ENCODE measurements at regions not wholly inside any gene's neighbourhood (a gene's known extent, or its start where the extent isn't known, plus 50 kb on each side); places are given as distances from the start of the nearest gene placed in this dataset.

GRCh38 chr1:221444346-221444745 is 297.5 kb downstream of the DUSP10 start:
- Histone ChIP-seq H3K4me1 (no peaks in the 10 kb centered on the region), H3K27ac (no peak overlapping the region), H3K27me3 (ENCODE audit: control insufficient read depth, insufficient read depth, low read length) (no peaks in the 10 kb centered on the region), H3K9ac (no peak overlapping the region), H3K9me3 (ENCODE audit: control insufficient read depth, low read length) (no peaks in the 10 kb centered on the region), H3K4me3 (ENCODE audit: low read depth, low read length) (no peak overlapping the region), H3K36me3 (ENCODE audit: control insufficient read depth, insufficient read depth, low read length) (no peaks in the 10 kb centered on the region), H3K4me2 (ENCODE audit: low read length) (no peak overlapping the region), H2AFZ (no peak overlapping the region), H3K79me2 (no peaks in the 10 kb centered on the region)
- TF ChIP-seq, protein P1, sequence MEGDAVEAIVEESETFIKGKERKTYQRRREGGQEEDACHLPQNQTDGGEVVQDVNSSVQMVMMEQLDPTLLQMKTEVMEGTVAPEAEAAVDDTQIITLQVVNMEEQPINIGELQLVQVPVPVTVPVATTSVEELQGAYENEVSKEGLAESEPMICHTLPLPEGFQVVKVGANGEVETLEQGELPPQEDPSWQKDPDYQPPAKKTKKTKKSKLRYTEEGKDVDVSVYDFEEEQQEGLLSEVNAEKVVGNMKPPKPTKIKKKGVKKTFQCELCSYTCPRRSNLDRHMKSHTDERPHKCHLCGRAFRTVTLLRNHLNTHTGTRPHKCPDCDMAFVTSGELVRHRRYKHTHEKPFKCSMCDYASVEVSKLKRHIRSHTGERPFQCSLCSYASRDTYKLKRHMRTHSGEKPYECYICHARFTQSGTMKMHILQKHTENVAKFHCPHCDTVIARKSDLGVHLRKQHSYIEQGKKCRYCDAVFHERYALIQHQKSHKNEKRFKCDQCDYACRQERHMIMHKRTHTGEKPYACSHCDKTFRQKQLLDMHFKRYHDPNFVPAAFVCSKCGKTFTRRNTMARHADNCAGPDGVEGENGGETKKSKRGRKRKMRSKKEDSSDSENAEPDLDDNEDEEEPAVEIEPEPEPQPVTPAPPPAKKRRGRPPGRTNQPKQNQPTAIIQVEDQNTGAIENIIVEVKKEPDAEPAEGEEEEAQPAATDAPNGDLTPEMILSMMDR (IDR thresholded peaks at IDR 0.05), result no peak

DNA sequence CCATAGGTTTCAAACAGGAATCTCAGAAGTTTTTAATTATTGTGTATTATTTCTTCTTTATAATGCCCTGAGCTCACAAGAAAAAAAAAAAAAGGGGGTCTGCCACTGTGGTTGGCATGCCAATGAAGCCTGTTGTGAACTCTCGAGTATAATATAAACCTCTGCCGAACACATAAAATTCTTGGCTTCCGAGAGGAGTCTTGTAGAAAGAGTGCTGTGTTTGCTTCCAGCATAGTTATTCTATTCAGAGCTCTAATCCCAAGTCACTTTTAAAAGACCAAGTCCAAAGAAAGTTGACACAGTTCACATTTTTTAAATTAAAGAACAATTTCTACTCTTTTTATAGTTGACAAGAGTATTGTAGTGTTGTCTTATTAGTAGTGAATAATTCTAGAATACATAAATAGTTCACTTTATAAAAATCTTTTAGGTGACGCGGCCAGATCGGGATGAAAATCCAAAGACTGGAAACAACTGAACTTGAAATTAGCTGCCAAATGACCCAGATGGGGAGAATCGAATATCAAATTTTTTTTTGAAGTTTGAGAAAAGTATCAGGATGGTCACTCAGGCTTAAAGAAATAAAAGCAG is 293.2 kb downstream of the DUSP10 start:
- Histone ChIP-seq H3K79me2 (no peaks in the 10 kb centered on the region), H3K27ac (no peak overlapping the region), H3K27me3 (ENCODE audit: control insufficient read depth, insufficient read depth, low read length) (no peaks in the 10 kb centered on the region), H3K9me3 (ENCODE audit: control insufficient read depth, low read length) (peaks cover 3% of the 10 kb centered on the region), H3K4me2 (ENCODE audit: low read length) (no peak overlapping the region), H2AFZ (no peak overlapping the region), H3K9ac (no peak overlapping the region), H3K4me1 (no peaks in the 10 kb centered on the region), H3K36me3 (ENCODE audit: control insufficient read depth, insufficient read depth, low read length) (no peaks in the 10 kb centered on the region), H3K4me3 (ENCODE audit: low read depth, low read length) (no peak overlapping the region)
- TF ChIP-seq, protein P1 (IDR thresholded peaks at IDR 0.05), result no peak

- Histone ChIP-seq H3K27ac (no peak overlapping the region), H2AFZ (no peak overlapping the region), H3K36me3 (ENCODE audit: control insufficient read depth, insufficient read depth, low read length) (no peaks in the 10 kb centered on the region), H3K9ac (no peak overlapping the region), H3K9me3 (ENCODE audit: control insufficient read depth, low read length) (peaks cover 3% of the 10 kb centered on the region), H3K4me2 (ENCODE audit: low read length) (no peak overlapping the region), H3K4me1 (no peaks in the 10 kb centered on the region), H3K79me2 (no peaks in the 10 kb centered on the region), H3K27me3 (ENCODE audit: control insufficient read depth, insufficient read depth, low read length) (no peaks in the 10 kb centered on the region), H3K4me3 (ENCODE audit: low read depth, low read length) (no peak overlapping the region)
- TF ChIP-seq, protein P1 (IDR thresholded peaks at IDR 0.05), result no peak
Measured at GRCh38 chr1:221449194-221449593, 292.7 kb downstream of the DUSP10 start.

DNA sequence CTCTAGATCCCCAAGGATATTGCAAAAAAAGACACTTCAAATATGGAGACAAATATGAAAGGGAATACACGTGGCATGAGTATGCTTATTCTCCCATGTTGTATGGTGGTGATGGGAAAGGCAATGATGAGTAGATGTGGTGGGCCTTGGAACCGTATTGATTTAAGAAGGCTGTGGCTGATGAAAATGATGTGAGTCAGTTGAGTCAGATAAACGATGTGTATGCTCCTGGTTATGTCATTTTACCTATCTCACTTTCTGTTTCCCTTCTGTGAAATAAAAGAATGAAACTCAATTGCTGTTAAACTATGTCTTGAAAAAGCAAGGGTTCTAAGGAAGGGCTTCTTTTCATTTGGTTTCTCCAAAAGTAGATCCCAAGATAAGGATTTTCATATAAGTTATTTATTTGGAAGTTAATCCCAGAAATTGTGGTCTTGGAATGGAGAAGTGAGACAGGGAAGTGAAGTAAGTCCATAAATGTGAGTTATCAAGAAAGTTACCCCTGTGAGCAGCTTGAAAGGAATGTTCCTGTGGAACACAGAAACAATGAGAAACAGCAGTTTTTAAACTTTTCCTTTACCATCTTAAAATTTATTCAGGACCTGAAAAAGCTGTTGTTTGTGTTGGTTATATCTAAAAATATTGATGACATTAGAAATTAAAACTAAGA is 292.0 kb downstream of the DUSP10 start:
- Histone ChIP-seq H3K9ac (no peak overlapping the region), H2AFZ (no peak overlapping the region), H3K4me3 (ENCODE audit: low read depth, low read length) (no peak overlapping the region), H3K36me3 (ENCODE audit: control insufficient read depth, insufficient read depth, low read length) (no peaks in the 10 kb centered on the region), H3K27me3 (ENCODE audit: control insufficient read depth, insufficient read depth, low read length) (no peaks in the 10 kb centered on the region), H3K9me3 (ENCODE audit: control insufficient read depth, low read length) (peaks cover 3% of the 10 kb centered on the region), H3K4me1 (no peaks in the 10 kb centered on the region), H3K27ac (no peak overlapping the region), H3K79me2 (no peaks in the 10 kb centered on the region), H3K4me2 (ENCODE audit: low read length) (no peak overlapping the region)
- TF ChIP-seq, protein P1 (IDR thresholded peaks at IDR 0.05), result no peak

- no peaks in the 10 kb centered on the region for H3K27me3 ChIP-seq (ENCODE audit: control insufficient read depth, insufficient read depth, low read length)
- H3K4me3 ChIP-seq (ENCODE audit: low read depth, low read length), result no peak overlapping the region
- no peak overlapping the region for H2AFZ ChIP-seq
- no peaks in the 10 kb centered on the region for H3K4me1 ChIP-seq
- no peak overlapping the region for H3K27ac ChIP-seq
- H3K36me3 ChIP-seq (ENCODE audit: control insufficient read depth, insufficient read depth, low read length), result no peaks in the 10 kb centered on the region
- H3K79me2 ChIP-seq, result no peaks in the 10 kb centered on the region
- TF ChIP-seq, protein P1 (IDR thresholded peaks at IDR 0.05), result no peak
- no peak overlapping the region for H3K4me2 ChIP-seq (ENCODE audit: low read length)
- H3K9me3 ChIP-seq (ENCODE audit: control insufficient read depth, low read length), result peaks cover 3% of the 10 kb centered on the region
- H3K9ac ChIP-seq, result no peak overlapping the region
Measured at GRCh38 chr1:221451741-221452140, 290.1 kb downstream of the DUSP10 start.
